ENCODE measurements at regions not wholly inside any gene's neighbourhood (a gene's known extent, or its start where the extent isn't known, plus 50 kb on each side); places are given as distances from the start of the nearest gene placed in this dataset.

DNA sequence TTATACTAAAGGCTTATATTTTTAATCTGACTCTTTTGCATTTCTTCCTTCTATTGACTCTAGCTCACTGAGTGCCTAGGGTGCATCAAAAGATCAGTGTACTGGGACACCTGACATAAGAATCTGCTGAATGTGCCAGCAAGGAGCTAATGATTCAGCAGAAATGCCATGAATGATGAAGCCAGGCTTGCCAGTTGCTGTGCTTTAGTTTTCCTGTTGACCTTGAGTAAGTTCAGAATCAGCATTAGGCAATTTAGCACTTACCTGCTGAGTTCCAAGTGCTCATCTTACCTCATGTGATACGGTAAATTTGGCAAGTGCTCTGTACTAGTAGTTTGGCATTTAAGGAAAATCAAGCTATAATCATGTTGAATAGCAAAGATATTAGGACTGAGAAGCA lies 523.2 kb upstream of the B3GALT2 start:
- TF ChIP-seq GATA3 (IDR thresholded peaks at IDR 0.05; ENCODE audit: low read depth, low read length) (no peak), GATA2 (IDR thresholded peaks at IDR 0.05; ENCODE audit: low read depth, low read length) (no peak)
